Activated CD4-positive, alpha-beta T cell treated with anti-CD3 and anti-CD28 coated beads for 48 hours (primary cell): ENCODE measurements at regions not wholly inside any gene's neighbourhood (a gene's known extent, or its start where the extent isn't known, plus 50 kb on each side); places are given as distances from the start of the nearest gene placed in this dataset.

Experiments used
- DNase-seq: peaks from one replicate; pipeline ENCODE4 v3.0.0-alpha.2; 2020

DNA sequence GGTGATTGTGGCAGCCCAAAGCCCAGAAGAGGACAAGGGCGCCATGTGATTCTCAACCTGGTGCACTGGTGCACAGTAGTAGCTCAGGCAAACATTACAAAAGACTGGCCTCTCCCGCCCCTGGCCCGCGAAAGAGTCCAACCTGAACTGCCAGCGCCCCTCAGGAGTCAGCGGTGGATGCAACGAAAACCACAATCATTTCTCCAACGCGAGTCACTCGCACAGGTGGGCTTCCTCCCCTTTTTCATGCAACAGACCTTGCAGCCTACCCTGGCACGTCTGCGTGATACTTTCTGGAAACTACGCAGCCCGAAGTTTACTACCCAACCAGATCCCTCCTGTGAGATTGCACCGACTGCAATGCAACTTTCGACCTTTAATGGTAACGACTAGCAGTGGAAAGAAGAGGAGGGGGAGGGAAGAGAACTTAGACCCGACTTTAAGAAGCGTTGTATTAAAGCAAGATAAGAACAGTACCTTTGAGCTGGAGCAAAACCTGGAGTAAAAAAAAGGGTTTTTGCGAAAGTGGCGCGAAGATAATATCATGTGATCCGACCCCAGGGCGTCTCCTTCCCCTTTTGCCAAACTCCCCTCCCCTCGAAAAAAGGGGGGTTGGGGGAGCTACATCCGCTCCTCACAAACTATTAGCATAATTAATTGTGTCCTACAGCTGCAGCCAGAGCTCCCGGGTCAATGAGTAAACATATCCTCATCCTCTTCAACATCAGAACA, 63.3 kb upstream of the CCDC160 start:
- peak; percentile 10 for DNase-seq

DNA sequence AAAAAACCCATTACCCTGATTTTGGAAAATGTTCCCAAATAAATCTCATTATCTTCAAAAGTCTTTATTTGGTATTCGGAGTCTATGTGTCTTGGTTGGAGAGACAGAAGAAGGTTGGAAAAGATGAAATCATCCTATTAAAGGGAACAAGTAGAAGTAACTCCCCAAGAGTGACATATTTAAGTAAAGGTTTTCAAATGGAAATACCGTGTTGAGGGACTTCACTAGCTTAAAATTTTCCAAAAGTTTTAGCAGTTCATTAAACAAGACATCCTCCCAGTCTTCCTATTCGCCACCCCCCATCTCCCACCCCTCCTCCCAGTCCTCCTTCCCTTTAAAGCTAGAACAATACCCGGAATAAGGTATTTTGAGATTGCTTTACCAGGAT, 62.7 kb upstream of the CCDC160 start:
- DNase-seq, result no peak

DNA sequence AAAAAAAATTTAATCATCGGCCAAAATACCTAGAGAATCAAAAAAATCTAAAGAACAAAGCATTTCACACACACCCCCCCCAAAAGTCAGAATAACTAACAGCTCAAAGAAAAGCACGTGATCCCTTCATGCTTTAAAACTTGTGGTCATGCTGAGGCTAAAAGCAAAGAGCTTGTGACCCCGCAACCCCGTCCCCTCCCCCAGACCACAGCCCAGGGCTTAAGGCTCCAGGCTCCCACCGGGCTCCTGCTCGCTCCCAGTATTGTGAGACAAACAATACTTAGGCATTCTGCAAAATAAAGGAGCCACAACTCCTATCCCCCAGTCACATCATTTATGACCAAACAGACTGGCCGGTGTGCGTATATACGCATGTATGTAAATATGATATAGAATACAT, 62.1 kb upstream of the CCDC160 start:
- DNase-seq, result no peak

DNA sequence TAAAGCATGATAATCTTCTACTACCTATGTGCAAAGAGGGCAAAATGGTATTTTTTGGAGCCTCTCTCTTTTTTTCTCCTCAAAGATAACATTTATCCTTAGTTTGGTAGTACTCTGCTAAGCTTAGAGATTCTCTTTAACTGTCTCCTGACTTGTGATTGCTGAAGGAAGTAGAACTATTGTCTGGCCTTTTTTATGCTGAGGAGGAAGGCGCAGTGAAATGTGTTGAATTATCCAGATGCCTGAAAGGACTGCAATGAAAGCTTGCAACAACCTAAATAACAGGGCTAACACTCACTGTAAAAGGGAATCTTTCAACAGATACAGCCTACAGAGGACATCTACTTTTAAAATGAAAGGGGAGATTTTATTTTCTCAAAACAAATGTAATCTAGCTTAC, 59.5 kb upstream of the CCDC160 start:
- DNase-seq, result no peak

DNA sequence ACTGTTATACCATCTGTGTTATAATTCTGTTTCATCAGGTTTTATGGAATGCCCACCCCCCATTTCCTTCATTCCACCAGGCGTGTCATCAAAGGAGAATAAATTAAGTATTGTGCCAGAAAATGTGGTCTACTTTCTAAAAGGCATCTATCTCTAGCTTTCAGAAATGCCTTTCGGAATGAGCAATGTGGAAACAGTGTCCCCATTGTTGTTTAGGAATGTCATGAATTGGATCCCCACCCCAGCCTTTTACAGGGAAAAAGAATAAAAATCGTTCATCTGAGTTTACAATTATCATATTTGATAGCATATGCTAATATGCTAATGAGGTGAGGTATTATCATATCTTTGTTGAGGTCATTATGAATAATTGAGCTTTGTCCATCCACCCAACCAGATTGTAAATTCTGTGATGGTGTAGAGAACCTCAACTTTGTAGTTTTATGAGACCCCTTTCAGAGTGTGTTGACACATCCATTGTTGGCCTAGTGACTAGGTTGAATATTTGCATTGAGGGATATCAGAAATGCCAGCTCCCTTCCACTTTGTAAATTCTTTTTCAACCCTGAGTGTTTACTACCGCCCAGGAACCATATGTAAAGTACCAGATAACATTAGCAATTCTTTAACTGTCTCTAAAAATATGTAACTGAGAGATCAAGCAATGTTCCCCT, 56.2 kb upstream of the CCDC160 start:
- no peak for DNase-seq

DNA sequence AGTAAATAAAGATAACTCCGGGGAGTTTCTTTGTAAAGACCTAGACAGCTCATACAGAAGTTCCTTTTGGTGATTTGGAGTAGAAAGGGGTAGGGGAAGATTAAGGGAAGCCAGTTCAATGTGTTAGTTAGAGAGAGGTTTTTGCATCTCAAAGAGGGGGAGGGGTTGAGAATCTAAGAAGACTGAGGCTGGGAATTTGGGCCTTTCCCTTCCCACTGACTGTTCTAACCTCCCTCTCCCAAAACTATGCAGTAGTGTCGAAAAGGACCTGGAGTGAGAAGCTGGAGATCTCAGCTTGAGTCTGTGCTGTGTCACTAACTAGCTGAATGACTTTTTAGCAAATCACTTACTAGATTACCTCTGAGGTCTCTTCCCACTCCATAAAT, 55.7 kb upstream of the CCDC160 start:
- DNase-seq, result no peak

DNA sequence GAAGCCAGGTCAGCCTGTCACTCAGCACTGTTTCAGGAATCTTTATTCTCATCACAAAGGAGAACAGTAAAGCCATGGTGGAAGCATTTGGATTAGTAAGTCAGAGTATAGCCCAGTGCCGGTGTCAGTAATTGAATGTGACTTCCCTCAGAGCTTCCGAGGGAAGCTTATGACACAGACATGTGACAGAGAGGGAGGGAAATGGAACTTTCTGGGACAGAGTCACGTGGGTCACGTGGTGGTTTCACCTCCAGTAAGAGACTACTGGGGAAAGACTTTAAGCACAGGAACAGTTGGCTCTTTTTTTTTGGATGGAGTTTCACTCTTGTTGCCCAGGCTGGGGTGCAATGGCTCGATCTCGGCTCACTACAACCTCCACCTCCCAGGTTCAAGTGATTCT, 53.3 kb upstream of the CCDC160 start:
- no peak for DNase-seq

DNA sequence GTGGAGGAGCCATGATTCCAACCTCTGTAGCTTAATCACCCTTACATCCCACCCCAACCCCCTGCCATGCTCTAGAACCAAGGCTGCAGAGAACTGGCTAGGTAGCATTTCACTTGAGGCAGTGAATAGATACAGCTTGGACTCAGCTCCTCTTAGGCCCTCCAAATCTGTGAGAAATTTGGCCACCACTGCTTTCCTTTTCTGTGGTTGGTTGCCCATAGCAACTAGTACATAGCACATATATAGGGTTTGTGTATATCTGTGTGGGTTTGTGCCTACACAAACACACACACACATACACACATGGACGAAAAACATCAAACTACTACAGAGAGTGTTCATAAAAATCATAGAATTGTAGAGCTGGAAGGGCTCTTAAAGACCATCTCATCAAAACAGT, 52.0 kb upstream of the CCDC160 start:
- DNase-seq, result no peak

DNA sequence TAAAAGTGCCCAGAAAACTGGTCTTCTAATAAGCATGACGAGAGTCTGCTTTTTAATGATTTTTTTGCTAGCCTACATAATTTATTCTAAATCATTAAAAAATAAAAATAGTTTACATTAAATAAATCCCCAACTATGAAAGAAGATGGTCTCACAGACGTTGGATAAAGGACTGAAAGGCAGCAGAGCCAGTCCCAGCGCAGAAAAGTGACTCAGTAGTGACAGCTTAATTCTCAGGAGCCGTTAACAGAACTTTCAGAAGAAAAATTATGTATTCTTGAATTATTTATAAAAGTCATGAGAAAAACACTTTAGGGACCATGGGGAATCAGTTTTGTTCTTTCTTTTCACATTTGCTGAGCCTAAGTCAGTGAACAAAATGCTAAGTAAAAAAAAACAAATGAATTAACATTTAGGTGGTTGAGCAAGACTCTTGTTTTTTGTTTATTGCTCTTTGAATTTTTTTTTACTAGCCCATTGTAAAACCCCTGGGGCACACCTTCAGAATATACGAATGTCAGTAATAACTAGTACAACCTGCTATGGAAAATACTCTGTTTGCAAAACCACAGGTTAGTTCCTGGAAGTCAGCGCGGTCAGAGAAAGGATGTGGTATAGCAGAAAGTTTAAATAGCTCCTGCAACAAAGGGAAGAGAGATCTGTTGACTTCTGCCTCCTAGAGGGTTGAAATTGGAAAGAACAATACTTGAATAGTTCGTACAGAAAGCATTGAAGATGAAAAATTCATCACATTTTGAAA, 50.4 kb upstream of the CCDC160 start:
- DNase-seq, result peak; percentile 60
